SK-N-MC (cell line): ENCODE measurements at regions not wholly inside any gene's neighbourhood (a gene's known extent, or its start where the extent isn't known, plus 50 kb on each side); places are given as distances from the start of the nearest gene placed in this dataset.

Source experiments
- EZH2 ChIP-seq: fragments of 200-600 bp; sonication (generic); IDR thresholded peaks from one replicate; pipeline ENCODE4 v1.6.1; 2017; ENCODE audit warnings: antibody characterized with exemption
- POLR2AphosphoS5 ChIP-seq: IDR thresholded peaks from 2 replicates; pipeline ENCODE4 v1.6.1; 2012; ENCODE audit warnings: mild to moderate bottlenecking, low read depth, low read length, borderline replicate concordance

- TF ChIP-seq EZH2 (no peak), POLR2AphosphoS5 (no peak)
These were observed 135.5 kb downstream of the CEMIP2 start for GRCh38 chr9:71632776-71633175.
